Muscle of arm (tissue), 1 donor: ENCODE measurements at regions not wholly inside any gene's neighbourhood (a gene's known extent, or its start where the extent isn't known, plus 50 kb on each side); places are given as distances from the start of the nearest gene placed in this dataset.

Source experiments
- DNase-seq: peaks from one replicate; pipeline ENCODE4 v3.0.0-alpha.2; 2013

- DNase-seq = no peak
Measured at GRCh38 chr6:22809370-22809769, 240.0 kb downstream of the HDGFL1 start.

- DNase-seq = no peak
Measured at GRCh38 chr6:22819209-22819608, 249.8 kb downstream of the HDGFL1 start.

GRCh38 chr6:22821664-22822320 is 252.4 kb downstream of the HDGFL1 start:
- no peak for DNase-seq

- DNase-seq = no peak
Measured at GRCh38 chr6:22825210-22825609, 255.8 kb downstream of the HDGFL1 start.

GRCh38 chr6:22826961-22827360 is 257.6 kb downstream of the HDGFL1 start:
- no peak for DNase-seq

GRCh38 chr6:22827760-22828159 is 258.4 kb downstream of the HDGFL1 start:
- DNase-seq = peak; percentile 22

- DNase-seq = peak; percentile 59
Measured at GRCh38 chr6:22828179-22829062, 259.1 kb downstream of the HDGFL1 start.

- DNase-seq = no peak
Measured at GRCh38 chr6:22829070-22829469, 259.7 kb downstream of the HDGFL1 start.

- DNase-seq = no peak
Measured at GRCh38 chr6:22830463-22830862, 261.1 kb downstream of the HDGFL1 start.

GRCh38 chr6:22833191-22833590 is 263.8 kb downstream of the HDGFL1 start:
- no peak for DNase-seq

- no peak for DNase-seq
Measured at GRCh38 chr6:22838345-22838744, 269.0 kb downstream of the HDGFL1 start.

- no peak for DNase-seq
Measured at GRCh38 chr6:22845467-22845866, 276.1 kb downstream of the HDGFL1 start.

GRCh38 chr6:22848121-22848520 is 278.8 kb downstream of the HDGFL1 start:
- no peak for DNase-seq

GRCh38 chr6:22849921-22850320 is 280.6 kb downstream of the HDGFL1 start:
- DNase-seq = no peak

- no peak for DNase-seq
Measured at GRCh38 chr6:22852101-22852500, 282.7 kb downstream of the HDGFL1 start.

- DNase-seq = peak; percentile 63
Measured at GRCh38 chr6:22873513-22874136, 304.3 kb downstream of the HDGFL1 start.

GRCh38 chr6:22875845-22876244 is 306.5 kb downstream of the HDGFL1 start:
- DNase-seq = no peak

GRCh38 chr6:22878324-22878701 is 308.9 kb downstream of the HDGFL1 start:
- DNase-seq = no peak

GRCh38 chr6:22878706-22879105 is 309.3 kb downstream of the HDGFL1 start:
- no peak for DNase-seq

- no peak for DNase-seq
Measured at GRCh38 chr6:22880686-22881433, 311.5 kb downstream of the HDGFL1 start.

- DNase-seq = no peak
Measured at GRCh38 chr6:22882581-22882980, 313.2 kb downstream of the HDGFL1 start.

- no peak for DNase-seq
Measured at GRCh38 chr6:22883061-22883717, 313.8 kb downstream of the HDGFL1 start.
